Pancreas (tissue), 10 donors: ENCODE measurements at regions not wholly inside any gene's neighbourhood (a gene's known extent, or its start where the extent isn't known, plus 50 kb on each side); places are given as distances from the start of the nearest gene placed in this dataset.

Source experiments
- ATAC-seq, 4 donors: fragments of 200-7000 bp; cut with Tn5 transposase; one replicate each; pipeline versions ENCODE4 v1.8.0 to v1.9.1; 2020; ENCODE audit warnings: mild to moderate bottlenecking in 4 of 4, moderate library complexity in 4 of 4
- DNase-seq, 6 donors: peaks; one replicate each; pipeline ENCODE4 v3.0.0-alpha.2; 2020
- FAIRE-seq: peaks from 2 replicates; lab custom pipeline; 2012; peaks lifted over from hg19 to GRCh38; lab: Jason Lieb, UNC
- H3K27ac ChIP-seq, 4 donors: fragments of 200-600 bp; sonication (generic); 1 replicate in 3 of 4; 2 replicates in 1 of 4; pipeline versions ENCODE4 v1.5.0 to v1.8.0; 2020
- H3K27me3 ChIP-seq, 4 donors: fragments of 200-600 bp; one replicate each; pipeline ENCODE4 v1.8.0; 2021
- H3K36me3 ChIP-seq, 3 donors: fragments of 200-600 bp; sonication (generic) in 1 of 3; one replicate each; pipeline versions ENCODE4 v1.5.0 to v1.8.0; 2020 to 2021
- H3K4me1 ChIP-seq, 3 donors: fragments of 200-600 bp; one replicate each; pipeline ENCODE4 v1.8.0; 2021
- H3K4me3 ChIP-seq, 4 donors: fragments of 200-600 bp; sonication (generic) in 2 of 4; one replicate each; pipeline versions ENCODE4 v1.5.0 to v1.8.0; 2020 to 2021
- H3K9me3 ChIP-seq, 4 donors: fragments of 200-600 bp; one replicate each; pipeline ENCODE4 v1.8.0; 2021
- CTCF ChIP-seq, 4 donors: fragments of 200-600 bp; sonication (generic) in 3 of 4; IDR thresholded peaks; one replicate each; pipeline versions ENCODE4 v1.5.0 to v1.8.0; 2021; ENCODE audit warnings: antibody characterized with exemption in 4 of 4
- WGBS, 2 donors: extraction: QIAGEN DNeasy Blood & Tissue Kit; methylation state at CpG; one replicate each; pipeline ENCODE4 v1.1.7; 2013; 5-methylcytosine and 5-hydroxymethylcytosine counted together
- intact Hi-C, 3 donors: fragments of 100-400 bp; cut with DNase I; formaldehyde crosslinking; loops; one replicate each; pipeline versions ENCODE4 v1.11.1 to v1.14.2; 2022
- donor health status: healthy with polysubstance abuse.
- donor health status: DM: no; HTN: no; CAD: no; lungs with moderate emphysema.
- donor health status: DM: no; HTN: no; CAD: no.
- donor health status: control.
- donor health status: control.
- donor health status: Bipolar disorder and iron deficiency.
- donor health status: DM: yes; HTN: yes; CAD: no.
- donor health status: DM: no; HTN: no; CAD: no.
- donor health status: DM: no; HTN: no; CAD: no.
- donor health status: DM: yes; HTN: yes; CAD: no.

- DNase-seq (no peak), FAIRE-seq (no peak), ATAC-seq (no peak)
- intact Hi-C loops = no loop called here
- Histone ChIP-seq H3K4me1 (no peaks in the 10 kb centered on the region), H3K9me3 (no peaks in the 10 kb centered on the region), H3K27ac (no peak overlapping the region), H3K36me3 (no peaks in the 10 kb centered on the region), H3K27me3 (no peaks in the 10 kb centered on the region), H3K4me3 (no peak overlapping the region)
- TF ChIP-seq CTCF (IDR thresholded peaks at IDR 0.05) = no peak
- WGBS, 2 donors = 26 to 56% methylated on average over 1 of the region's 1 CpG
Observed at GRCh38 chr10:93245147-93245546, 171.5 kb downstream of the CYP26A1 start.

- H3K4me3 ChIP-seq = no peak overlapping the region
- H3K27ac ChIP-seq = no peak overlapping the region
- FAIRE-seq (no peak), ATAC-seq (no peak), DNase-seq (no peak)
- H3K4me1 ChIP-seq = no peaks in the 10 kb centered on the region
- intact Hi-C loops = no loop called here
- no peak for TF ChIP-seq CTCF (IDR thresholded peaks at IDR 0.05)
- H3K36me3 ChIP-seq = no peaks in the 10 kb centered on the region
- H3K27me3 ChIP-seq = no peaks in the 10 kb centered on the region
- H3K9me3 ChIP-seq = no peaks in the 10 kb centered on the region
- WGBS, 2 donors = 36 to 40% methylated on average over 8 of the region's 8 CpGs
Observed at GRCh38 chr10:93245779-93246178, 172.1 kb downstream of the CYP26A1 start.

- Histone ChIP-seq H3K36me3 (no peaks in the 10 kb centered on the region), H3K27ac (no peak overlapping the region), H3K9me3 (no peaks in the 10 kb centered on the region), H3K4me1 (no peaks in the 10 kb centered on the region), H3K27me3 (no peaks in the 10 kb centered on the region), H3K4me3 (no peak overlapping the region)
- intact Hi-C loops = no loop called here
- no peak for TF ChIP-seq CTCF (IDR thresholded peaks at IDR 0.05)
- DNase-seq (no peak), ATAC-seq (no peak), FAIRE-seq (no peak)
- 44 to 47% methylated on average over 19 of the region's 19 CpGs for WGBS, 2 donors
Observed at GRCh38 chr10:93248583-93249227, 175.0 kb downstream of the CYP26A1 start.

GRCh38 chr10:93250010-93250409, 176.3 kb downstream of the CYP26A1 start:
- FAIRE-seq = no peak
- no peak for DNase-seq
- TF ChIP-seq CTCF (IDR thresholded peaks at IDR 0.05) = no peak
- no peaks in the 10 kb centered on the region for H3K36me3 ChIP-seq
- no peaks in the 10 kb centered on the region for H3K27me3 ChIP-seq
- ATAC-seq = no peak
- intact Hi-C loops = no loop called here
- WGBS, 2 donors = 58 to 70% methylated on average over 6 of the region's 6 CpGs
- H3K27ac ChIP-seq = no peak overlapping the region
- H3K9me3 ChIP-seq = no peaks in the 10 kb centered on the region
- H3K4me1 ChIP-seq = no peaks in the 10 kb centered on the region
- H3K4me3 ChIP-seq = no peak overlapping the region

- H3K27ac ChIP-seq = no peak overlapping the region
- DNase-seq (no peak), ATAC-seq (no peak), FAIRE-seq (no peak)
- H3K4me1 ChIP-seq = no peaks in the 10 kb centered on the region
- no peaks in the 10 kb centered on the region for H3K36me3 ChIP-seq
- no peak for TF ChIP-seq CTCF (IDR thresholded peaks at IDR 0.05)
- no peaks in the 10 kb centered on the region for H3K9me3 ChIP-seq
- no peaks in the 10 kb centered on the region for H3K27me3 ChIP-seq
- WGBS, 2 donors = 80 to 82% methylated on average over 2 of the region's 2 CpGs
- intact Hi-C loops = no loop called here
- H3K4me3 ChIP-seq = no peak overlapping the region
Observed at GRCh38 chr10:93254180-93254853, 180.6 kb downstream of the CYP26A1 start.
